UCSD-AML1 (cell line): ENCODE measurements at regions not wholly inside any gene's neighbourhood (a gene's known extent, or its start where the extent isn't known, plus 50 kb on each side); places are given as distances from the start of the nearest gene placed in this dataset.

Experiments
- DNase-seq: peaks from one replicate; lab custom pipeline; 2025; ENCODE audit not compliant: unreplicated experiment; lab: John Stamatoyannopoulos, UW

- no peak for DNase-seq
These were observed 63.1 kb upstream of the FOXF1 start for GRCh38 chr16:86447228-86447627.

GRCh38 chr16:86448306-86448890 is 61.9 kb upstream of the FOXF1 start:
- no peak for DNase-seq

DNA sequence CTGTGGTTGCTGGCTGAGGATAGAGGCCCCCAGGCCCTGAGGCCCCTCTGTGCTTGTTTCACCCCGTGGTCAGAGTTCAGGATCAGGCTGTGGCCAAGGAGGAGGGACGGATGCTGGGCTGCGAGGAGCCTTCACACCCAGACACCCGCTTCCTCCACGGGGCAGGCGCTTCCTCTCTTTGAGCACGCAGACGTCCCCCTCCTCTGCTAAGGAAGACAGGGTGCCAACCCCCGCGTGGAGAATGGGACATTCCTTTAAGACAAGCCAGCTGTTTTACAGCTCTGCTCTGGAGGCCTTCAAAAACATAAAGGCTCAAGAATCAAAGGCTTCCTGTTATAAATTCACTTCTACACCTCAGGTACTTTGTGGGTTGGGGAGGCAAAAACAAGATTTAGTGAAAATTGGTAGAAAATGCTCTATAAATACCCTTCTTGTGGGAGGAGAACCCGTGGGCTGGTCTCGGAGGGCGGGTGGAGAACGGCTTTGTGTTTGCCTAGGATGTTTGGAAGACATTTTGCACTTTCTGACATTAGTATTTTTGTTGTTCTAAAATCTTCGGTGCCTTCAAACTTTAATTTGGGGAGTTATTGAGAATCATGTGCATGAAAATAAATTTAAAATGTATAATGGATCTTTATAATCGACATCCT is 60.8 kb upstream of the FOXF1 start:
- peak; percentile 72 for DNase-seq

GRCh38 chr16:86450691-86451090 is 59.6 kb upstream of the FOXF1 start:
- no peak for DNase-seq

DNA sequence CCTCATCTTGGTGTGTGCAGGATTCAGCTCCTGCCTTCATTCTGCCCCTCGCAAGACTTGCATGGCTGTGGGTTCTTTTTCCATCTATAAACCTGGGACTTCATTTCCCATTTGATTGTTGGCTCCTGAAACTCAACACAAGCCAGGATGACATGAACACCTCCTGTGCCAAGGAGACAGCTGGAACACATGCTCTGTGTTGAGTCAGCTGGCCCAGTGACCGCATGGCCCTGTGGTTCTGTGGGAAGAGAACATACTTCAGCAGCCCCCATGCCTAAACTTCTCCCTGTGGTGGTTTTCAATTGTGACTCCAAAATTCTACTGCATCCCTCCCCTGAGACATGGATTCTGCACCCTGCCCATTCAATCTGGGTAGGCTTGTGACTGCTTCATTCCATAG is 57.9 kb upstream of the FOXF1 start:
- no peak for DNase-seq

DNA sequence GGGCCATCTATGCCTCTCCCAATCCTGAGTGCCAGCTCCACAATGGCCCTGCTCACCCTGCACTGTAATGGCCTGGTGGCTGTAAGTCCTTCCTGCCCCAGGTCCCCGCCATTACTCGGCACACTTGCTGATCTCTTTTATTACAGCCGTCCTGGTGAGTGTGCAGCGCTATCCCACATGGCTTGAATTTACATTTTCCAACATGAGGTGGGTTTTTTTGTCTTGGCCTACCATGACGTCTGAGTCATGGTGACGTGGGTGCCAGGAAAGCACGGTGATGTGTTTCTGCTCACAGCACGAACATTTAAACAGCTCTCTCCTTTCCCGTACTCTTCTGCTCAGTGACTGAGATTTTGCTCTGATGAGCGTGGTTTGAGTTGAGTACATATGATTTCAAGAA is 55.2 kb upstream of the FOXF1 start:
- DNase-seq: no peak

GRCh38 chr16:86455640-86456039 is 54.7 kb upstream of the FOXF1 start:
- no peak for DNase-seq

DNA sequence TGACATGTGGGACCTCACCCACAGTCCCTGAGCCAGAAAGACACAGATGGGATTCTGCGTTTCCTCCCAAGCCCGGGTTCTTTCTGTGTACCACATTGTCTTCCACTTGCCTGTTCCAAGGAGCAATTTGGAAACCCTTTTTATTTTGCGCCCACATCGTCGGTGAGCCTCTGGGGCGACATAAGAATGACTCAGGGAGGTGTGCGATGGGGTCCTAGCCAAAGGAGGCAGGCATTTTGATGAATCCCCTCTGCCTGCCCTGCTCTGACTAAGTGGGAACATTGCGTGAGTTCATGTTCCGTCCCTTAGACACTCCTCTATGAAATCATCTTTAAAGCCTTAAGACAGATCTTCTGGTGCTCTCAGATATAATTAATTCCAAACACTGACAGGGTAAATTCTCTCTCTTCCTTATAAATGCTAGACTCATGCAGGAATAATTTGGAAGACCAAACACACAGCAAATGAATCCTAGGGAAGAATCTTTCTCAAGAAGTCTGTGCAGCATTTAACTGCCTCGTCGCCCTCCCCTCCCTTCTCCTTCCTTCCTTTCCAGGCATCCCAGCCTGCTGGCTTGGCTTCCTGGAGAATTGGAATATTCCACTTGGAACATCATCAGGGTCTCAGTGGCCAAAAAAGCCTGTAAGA is 52.7 kb upstream of the FOXF1 start:
- no peak for DNase-seq

- DNase-seq: no peak
These were observed 52.1 kb upstream of the FOXF1 start for GRCh38 chr16:86458149-86458777.

GRCh38 chr16:86459266-86459665 is 51.1 kb upstream of the FOXF1 start:
- no peak for DNase-seq
